Mesendoderm (in vitro differentiated cells): ENCODE measurements at regions not wholly inside any gene's neighbourhood (a gene's known extent, or its start where the extent isn't known, plus 50 kb on each side); places are given as distances from the start of the nearest gene placed in this dataset.

Experiments
- DNase-seq: peaks from one replicate; pipeline ENCODE4 v3.0.0; 2013
- H2AK5ac ChIP-seq: 2 replicates; pipeline ENCODE4 v1.6.1; 2013; ENCODE audit warnings: low read length, inconsistent platforms
- H2BK120ac ChIP-seq: 2 replicates; pipeline ENCODE4 v1.6.1; 2013; ENCODE audit warnings: low read depth, mild to moderate bottlenecking, low read length, moderate library complexity, mixed read lengths
- H2BK15ac ChIP-seq: replicated peaks from 2 replicates; pipeline ENCODE4 v1.6.1; 2013; ENCODE audit warnings: low read depth, mild to moderate bottlenecking, moderate library complexity
- H2BK5ac ChIP-seq: 2 replicates; pipeline ENCODE4 v1.6.1; 2013; ENCODE audit warnings: low read length, inconsistent platforms
- H3K18ac ChIP-seq: 2 replicates; pipeline ENCODE4 v1.6.1; 2013; ENCODE audit warnings: mild to moderate bottlenecking, low read length, mixed read lengths
- H3K23ac ChIP-seq: one replicate; pipeline ENCODE4 v1.6.1; 2013; ENCODE audit warnings: low read length
- H3K27ac ChIP-seq: 2 replicates; pipeline ENCODE4 v1.5.1; 2013; ENCODE audit warnings: low read depth, mild to moderate bottlenecking, inconsistent platforms, low read length, moderate library complexity
- H3K27me3 ChIP-seq: 2 replicates; pipeline ENCODE4 v1.6.1; 2013; ENCODE audit warnings: low read length, control low read depth, mild to moderate bottlenecking, inconsistent platforms; ENCODE audit not compliant: insufficient read depth, poor library complexity
- H3K36me3 ChIP-seq: 2 replicates; pipeline ENCODE4 v1.6.1; 2013; ENCODE audit warnings: low read length, inconsistent platforms; ENCODE audit not compliant: control insufficient read depth, insufficient read depth
- H3K4ac ChIP-seq: one replicate; pipeline ENCODE4 v1.6.1; 2013; ENCODE audit warnings: low read depth, mild to moderate bottlenecking, low read length, moderate library complexity
- H3K4me1 ChIP-seq: 2 replicates; pipeline ENCODE4 v1.6.1; 2013; ENCODE audit warnings: low read depth, low read length, inconsistent platforms; ENCODE audit not compliant: control insufficient read depth
- H3K4me2 ChIP-seq: 2 replicates; pipeline ENCODE4 v1.6.1; 2013; ENCODE audit warnings: low read length
- H3K4me3 ChIP-seq: 2 replicates; pipeline ENCODE4 v1.5.1; 2013; ENCODE audit warnings: mild to moderate bottlenecking, low read length
- H3K56ac ChIP-seq: one replicate; pipeline ENCODE4 v1.6.1; 2013; ENCODE audit warnings: low read length
- H3K79me1 ChIP-seq: 2 replicates; pipeline ENCODE4 v1.6.1; 2013; ENCODE audit warnings: low read length, inconsistent platforms
- H3K79me2 ChIP-seq: 2 replicates; pipeline ENCODE4 v1.6.1; 2013; ENCODE audit warnings: mild to moderate bottlenecking, low read length; ENCODE audit not compliant: control insufficient read depth, insufficient read depth
- H3K9ac ChIP-seq: 2 replicates; pipeline ENCODE4 v1.6.1; 2013; ENCODE audit warnings: low read length, inconsistent platforms
- H4K5ac ChIP-seq: one replicate; pipeline ENCODE4 v1.6.1; 2013; ENCODE audit warnings: low read length
- H4K8ac ChIP-seq: one replicate; pipeline ENCODE4 v1.6.1; 2013; ENCODE audit warnings: low read depth, mild to moderate bottlenecking, control low read depth, low read length, moderate library complexity
- WGBS: extraction: QIAGEN DNeasy Blood & Tissue Kit; methylation state at CpG from one replicate; pipeline ENCODE4 v1.1.7; 2013; ENCODE audit warnings: low lambda C conversion rate, missing lambda C conversion rate; ENCODE audit not compliant: insufficient coverage; ENCODE audit errors: extremely low coverage; 5-methylcytosine and 5-hydroxymethylcytosine counted together

- Histone ChIP-seq H3K9ac (no peak overlapping the region), H3K27me3 (no peaks in the 10 kb centered on the region), H3K56ac (no peak overlapping the region), H3K18ac (no peak overlapping the region), H3K23ac (no peak overlapping the region), H3K79me2 (no peaks in the 10 kb centered on the region), H2BK120ac (no peak overlapping the region), H3K79me1 (no peaks in the 10 kb centered on the region), H3K4me1 (no peaks in the 10 kb centered on the region), H2BK5ac (no peak overlapping the region), H3K27ac (no peak overlapping the region), H4K8ac (no peak overlapping the region), H3K4me3 (no peak overlapping the region), H3K36me3 (no peaks in the 10 kb centered on the region), H3K4me2 (no peak overlapping the region), H2BK15ac (no peak overlapping the region), H4K5ac (no peak overlapping the region), H3K4ac (no peak overlapping the region), H2AK5ac (no peak overlapping the region)
- WGBS = no CpG with 5 or more reads among the region's 4 CpGs
- DNase-seq = no peak
Observed at GRCh38 chr13:104426435-104426834, 1360.2 kb upstream of the SLC10A2 start.

GRCh38 chr13:104422668-104423067 lies 1356.5 kb upstream of the SLC10A2 start:
- Histone ChIP-seq H2AK5ac (no peak overlapping the region), H3K18ac (no peak overlapping the region), H3K27ac (no peak overlapping the region), H3K36me3 (no peaks in the 10 kb centered on the region), H3K4ac (no peak overlapping the region), H4K5ac (no peak overlapping the region), H3K27me3 (no peaks in the 10 kb centered on the region), H3K79me2 (no peaks in the 10 kb centered on the region), H2BK15ac (no peak overlapping the region), H2BK5ac (no peak overlapping the region), H3K9ac (no peak overlapping the region), H4K8ac (no peak overlapping the region), H3K4me3 (no peak overlapping the region), H3K79me1 (no peaks in the 10 kb centered on the region), H3K4me1 (no peaks in the 10 kb centered on the region), H3K56ac (no peak overlapping the region), H3K23ac (no peak overlapping the region), H2BK120ac (no peak overlapping the region), H3K4me2 (no peak overlapping the region)
- WGBS = no CpG with 5 or more reads among the region's 4 CpGs
- DNase-seq = no peak

- no peak overlapping the region for H2BK5ac ChIP-seq
- no peak overlapping the region for H3K4ac ChIP-seq
- no peak overlapping the region for H3K4me3 ChIP-seq
- WGBS = no CpG with 5 or more reads among the region's 1 CpG
- H4K8ac ChIP-seq = no peak overlapping the region
- no peaks in the 10 kb centered on the region for H3K4me1 ChIP-seq
- H3K36me3 ChIP-seq = no peaks in the 10 kb centered on the region
- H2BK120ac ChIP-seq = no peak overlapping the region
- H3K56ac ChIP-seq = no peak overlapping the region
- H2BK15ac ChIP-seq = no peak overlapping the region
- no peaks in the 10 kb centered on the region for H3K27me3 ChIP-seq
- no peak overlapping the region for H3K9ac ChIP-seq
- no peak overlapping the region for H3K4me2 ChIP-seq
- no peaks in the 10 kb centered on the region for H3K79me1 ChIP-seq
- no peak overlapping the region for H4K5ac ChIP-seq
- H3K27ac ChIP-seq = no peak overlapping the region
- no peak for DNase-seq
- no peak overlapping the region for H3K23ac ChIP-seq
- H3K18ac ChIP-seq = no peak overlapping the region
- no peaks in the 10 kb centered on the region for H3K79me2 ChIP-seq
- no peak overlapping the region for H2AK5ac ChIP-seq
Observed at GRCh38 chr13:104416973-104417372, 1350.8 kb upstream of the SLC10A2 start.

GRCh38 chr13:104414771-104415170 lies 1348.6 kb upstream of the SLC10A2 start:
- no peak overlapping the region for H3K4me2 ChIP-seq
- H2AK5ac ChIP-seq = no peak overlapping the region
- no peak overlapping the region for H4K8ac ChIP-seq
- no peak overlapping the region for H3K4ac ChIP-seq
- no peaks in the 10 kb centered on the region for H3K79me2 ChIP-seq
- no peak overlapping the region for H3K4me3 ChIP-seq
- no peak overlapping the region for H4K5ac ChIP-seq
- no peaks in the 10 kb centered on the region for H3K27me3 ChIP-seq
- no peaks in the 10 kb centered on the region for H3K79me1 ChIP-seq
- no CpG with 5 or more reads among the region's 4 CpGs for WGBS
- H2BK120ac ChIP-seq = no peak overlapping the region
- H3K4me1 ChIP-seq = no peaks in the 10 kb centered on the region
- H3K18ac ChIP-seq = no peak overlapping the region
- no peak overlapping the region for H3K56ac ChIP-seq
- H3K27ac ChIP-seq = no peak overlapping the region
- H2BK15ac ChIP-seq = no peak overlapping the region
- no peaks in the 10 kb centered on the region for H3K36me3 ChIP-seq
- no peak overlapping the region for H3K23ac ChIP-seq
- no peak overlapping the region for H2BK5ac ChIP-seq
- H3K9ac ChIP-seq = no peak overlapping the region
- no peak for DNase-seq

- Histone ChIP-seq H3K27me3 (no peaks in the 10 kb centered on the region), H3K23ac (no peak overlapping the region), H4K8ac (no peak overlapping the region), H2BK120ac (no peak overlapping the region), H4K5ac (no peak overlapping the region), H3K9ac (no peak overlapping the region), H3K79me1 (no peaks in the 10 kb centered on the region), H3K4me3 (no peak overlapping the region), H3K56ac (no peak overlapping the region), H3K79me2 (no peaks in the 10 kb centered on the region), H3K4ac (no peak overlapping the region), H2AK5ac (no peak overlapping the region), H2BK5ac (no peak overlapping the region), H3K36me3 (no peaks in the 10 kb centered on the region), H3K4me2 (no peak overlapping the region), H3K4me1 (no peaks in the 10 kb centered on the region), H3K27ac (no peak overlapping the region), H2BK15ac (no peak overlapping the region), H3K18ac (no peak overlapping the region)
- DNase-seq = no peak
- WGBS = no CpG with 5 or more reads among the region's 2 CpGs
Observed at GRCh38 chr13:104414181-104414580, 1348.0 kb upstream of the SLC10A2 start.

- no peaks in the 10 kb centered on the region for H3K79me2 ChIP-seq
- no peak overlapping the region for H2AK5ac ChIP-seq
- no peak overlapping the region for H3K4me2 ChIP-seq
- no peak overlapping the region for H2BK120ac ChIP-seq
- no peaks in the 10 kb centered on the region for H3K27me3 ChIP-seq
- no peak for DNase-seq
- H3K18ac ChIP-seq = no peak overlapping the region
- no peak overlapping the region for H3K23ac ChIP-seq
- WGBS = no CpG with 5 or more reads among the region's 5 CpGs
- no peak overlapping the region for H2BK15ac ChIP-seq
- H2BK5ac ChIP-seq = no peak overlapping the region
- H3K36me3 ChIP-seq = no peaks in the 10 kb centered on the region
- H3K27ac ChIP-seq = no peak overlapping the region
- H3K4me3 ChIP-seq = no peak overlapping the region
- no peak overlapping the region for H3K9ac ChIP-seq
- no peaks in the 10 kb centered on the region for H3K4me1 ChIP-seq
- H4K8ac ChIP-seq = no peak overlapping the region
- no peak overlapping the region for H4K5ac ChIP-seq
- no peaks in the 10 kb centered on the region for H3K79me1 ChIP-seq
- no peak overlapping the region for H3K4ac ChIP-seq
- no peak overlapping the region for H3K56ac ChIP-seq
Observed at GRCh38 chr13:104411141-104411765, 1345.0 kb upstream of the SLC10A2 start.
